Cerebellar cortex (tissue), 1 donor: ENCODE measurements at regions not wholly inside any gene's neighbourhood (a gene's known extent, or its start where the extent isn't known, plus 50 kb on each side); places are given as distances from the start of the nearest gene placed in this dataset.

Experiments
- DNase-seq: peaks from one replicate; pipeline ENCODE4 v3.0.0-alpha.2; 2015; ENCODE audit warnings: low spot score

- DNase-seq: no peak
Observed at GRCh38 chrX:20522420-20522819, 255.7 kb upstream of the RPS6KA3 start.

DNA sequence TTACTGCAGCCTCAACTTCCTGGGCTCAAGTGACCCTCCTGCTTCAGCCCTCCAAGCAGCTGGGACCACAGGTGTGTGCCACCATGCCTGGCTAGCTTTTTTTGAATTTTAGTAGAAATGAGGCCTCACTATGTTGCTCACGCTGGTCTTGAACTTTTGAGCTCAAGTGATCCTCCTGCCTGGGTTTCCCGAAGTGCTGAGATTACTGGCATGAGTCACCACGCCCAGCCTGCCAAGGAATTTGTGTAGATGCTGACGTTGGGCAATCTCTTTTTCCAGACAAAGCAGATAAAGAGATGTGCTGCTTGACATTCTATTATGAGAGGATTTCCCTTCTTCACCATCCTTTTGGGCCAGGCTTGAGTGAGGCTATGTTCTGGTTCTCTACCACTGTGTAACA, 254.5 kb upstream of the RPS6KA3 start:
- DNase-seq: no peak

GRCh38 chrX:20519826-20520225, 253.1 kb upstream of the RPS6KA3 start:
- no peak for DNase-seq

DNA sequence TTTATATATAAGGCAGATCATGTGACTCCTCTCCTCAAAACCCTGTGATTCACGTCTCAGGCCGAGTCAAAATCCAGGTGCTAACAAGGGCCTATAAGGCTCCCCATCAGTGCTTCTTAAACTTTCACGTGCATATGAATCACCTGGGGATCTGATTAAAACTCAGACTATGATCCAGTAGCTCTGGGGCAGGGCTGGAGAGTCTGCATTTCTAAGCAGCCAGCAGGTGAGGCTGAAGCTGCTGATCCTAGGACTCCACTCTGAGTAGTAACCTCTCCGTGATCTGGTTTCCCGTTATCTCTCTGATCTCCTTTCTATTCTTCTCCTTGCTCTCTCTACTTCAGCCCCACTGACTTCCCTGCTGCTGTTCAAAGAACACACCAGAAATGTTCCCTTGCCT, 252.4 kb upstream of the RPS6KA3 start:
- DNase-seq: no peak

DNA sequence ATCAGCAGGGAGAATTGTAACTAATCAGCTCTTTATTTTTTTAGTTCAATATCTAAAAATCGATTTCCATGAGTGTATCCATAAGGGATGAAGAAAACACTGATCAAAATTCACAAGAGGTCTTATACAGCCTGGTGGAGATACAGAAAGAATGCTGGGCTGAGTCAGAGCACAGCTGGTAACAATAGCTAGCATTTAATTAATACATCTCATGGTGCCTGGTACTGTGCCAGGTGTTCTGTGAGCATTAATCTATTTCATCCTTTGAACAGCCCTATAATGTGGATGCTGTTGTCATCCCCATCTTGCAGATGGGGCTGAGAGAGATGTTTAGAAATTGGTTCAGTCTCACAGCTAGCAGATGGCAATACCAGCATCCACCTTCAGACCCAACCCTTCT, 250.9 kb upstream of the RPS6KA3 start:
- DNase-seq: no peak

DNA sequence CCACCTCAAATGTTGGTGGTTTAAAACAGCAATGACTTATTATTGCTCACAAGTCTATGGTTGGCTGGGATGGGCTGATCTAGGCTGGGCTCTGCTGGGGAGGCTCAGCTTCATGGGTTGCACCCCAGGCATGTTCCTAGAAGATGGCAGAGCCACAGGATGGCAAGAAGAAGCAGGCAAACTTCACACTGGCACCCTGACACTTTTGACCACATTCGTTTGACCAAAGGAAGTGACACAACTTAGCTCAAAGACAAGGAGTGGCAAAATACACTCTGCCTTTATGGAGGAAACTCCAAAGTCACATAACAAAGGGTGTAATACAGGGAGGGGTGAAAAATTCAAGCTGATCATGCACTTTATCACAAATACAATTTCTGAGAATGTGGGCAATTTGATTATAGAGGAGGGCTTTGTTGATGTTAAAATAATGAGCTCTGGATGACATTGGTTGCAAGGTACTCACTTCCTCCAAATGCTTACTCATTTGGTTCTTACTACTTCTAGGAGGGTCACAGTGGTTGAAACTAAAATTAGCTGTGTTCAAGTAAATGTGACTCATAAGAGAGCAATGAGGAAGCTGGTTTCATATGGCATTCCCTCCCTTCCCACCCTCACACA, 249.2 kb upstream of the RPS6KA3 start:
- DNase-seq: no peak

GRCh38 chrX:20514358-20514757, 247.6 kb upstream of the RPS6KA3 start:
- no peak for DNase-seq

- no peak for DNase-seq
Observed at GRCh38 chrX:20513185-20513584, 246.5 kb upstream of the RPS6KA3 start.

DNA sequence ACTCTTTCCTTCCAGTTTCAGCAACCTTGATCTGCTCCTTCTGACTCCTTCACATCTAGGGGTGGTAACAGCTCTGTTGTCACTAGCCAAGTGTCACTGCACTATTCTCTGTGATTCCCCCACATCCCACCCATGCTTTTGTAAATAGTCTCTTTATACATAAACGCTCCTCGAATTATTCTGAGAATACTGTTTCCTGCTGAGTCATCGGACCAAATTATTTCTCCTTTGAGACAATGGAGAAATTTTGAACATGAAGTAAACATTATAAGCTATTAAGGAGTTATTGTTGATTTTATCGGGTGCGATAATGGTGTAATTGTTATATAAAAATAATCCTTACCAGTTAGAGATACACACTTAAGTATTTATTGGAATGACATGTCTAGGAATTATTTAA, 245.1 kb upstream of the RPS6KA3 start:
- DNase-seq: no peak

- DNase-seq: peak; percentile 54
Observed at GRCh38 chrX:20507901-20508620, 241.4 kb upstream of the RPS6KA3 start.

GRCh38 chrX:20506739-20507138, 240.0 kb upstream of the RPS6KA3 start:
- DNase-seq: no peak

- peak; percentile 41 for DNase-seq
Observed at GRCh38 chrX:20500949-20501348, 234.2 kb upstream of the RPS6KA3 start.

- DNase-seq: no peak
Observed at GRCh38 chrX:20500171-20500865, 233.6 kb upstream of the RPS6KA3 start.

- no peak for DNase-seq
Observed at GRCh38 chrX:20499763-20500162, 233.1 kb upstream of the RPS6KA3 start.

GRCh38 chrX:20498851-20499635, 232.3 kb upstream of the RPS6KA3 start:
- DNase-seq: no peak

GRCh38 chrX:20495575-20495974, 228.9 kb upstream of the RPS6KA3 start:
- DNase-seq: no peak

- no peak for DNase-seq
Observed at GRCh38 chrX:20488473-20488872, 221.8 kb upstream of the RPS6KA3 start.

DNA sequence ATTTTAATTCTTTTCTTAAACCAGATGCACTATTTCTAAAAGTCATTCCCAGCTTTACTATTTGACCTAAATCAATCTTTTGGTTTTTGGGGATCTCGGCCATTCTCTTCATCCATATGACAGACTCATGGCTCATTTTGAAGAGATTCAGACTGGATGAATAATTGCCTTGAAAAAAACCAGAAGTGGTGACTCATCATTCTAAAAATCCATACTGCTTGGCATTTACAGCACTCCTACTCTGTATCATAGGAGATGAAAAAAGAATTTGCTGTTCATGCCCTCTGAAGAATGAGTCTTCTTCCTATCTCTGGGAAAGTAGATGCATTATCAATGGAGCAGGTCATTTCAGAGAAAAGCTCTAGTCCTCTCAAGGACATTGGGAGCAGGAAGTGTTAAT, 220.5 kb upstream of the RPS6KA3 start:
- no peak for DNase-seq

GRCh38 chrX:20481632-20482031, 214.9 kb upstream of the RPS6KA3 start:
- no peak for DNase-seq

- DNase-seq: no peak
Observed at GRCh38 chrX:20479896-20480295, 213.2 kb upstream of the RPS6KA3 start.

DNA sequence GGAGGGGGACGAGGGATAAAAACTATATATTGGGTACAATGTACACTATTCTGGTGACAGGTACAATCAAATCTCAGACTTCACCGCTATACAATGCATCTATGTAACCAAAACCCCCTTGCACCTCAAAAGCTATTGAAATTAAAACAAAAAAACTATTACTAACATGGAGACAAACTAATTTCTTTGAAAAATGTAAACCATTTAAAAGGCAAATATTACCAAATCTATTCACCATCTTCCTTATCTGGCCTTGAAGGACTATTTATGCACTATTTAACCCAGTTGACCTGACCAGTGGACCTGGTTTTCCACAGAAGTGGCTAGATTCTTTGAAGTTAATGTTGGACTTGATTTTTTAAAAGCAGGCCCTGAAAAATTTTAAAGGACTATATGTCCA, 212.3 kb upstream of the RPS6KA3 start:
- DNase-seq: no peak

- DNase-seq: peak; percentile 36
Observed at GRCh38 chrX:20477836-20478524, 211.3 kb upstream of the RPS6KA3 start.
